CD4-positive, alpha-beta T cell treated with Interleukin-12 subunit alpha and Interleukin-12 subunit beta, for 1 hour (primary cell): ENCODE measurements at regions not wholly inside any gene's neighbourhood (a gene's known extent, or its start where the extent isn't known, plus 50 kb on each side); places are given as distances from the start of the nearest gene placed in this dataset.
"Not testable (repeated sequence)": the region's sequence is repeated elsewhere in the genome, so short reads cannot be mapped to it uniquely, and the experiment has no call there.

Experiments used
- DNase-seq: peaks from one replicate; pipeline ENCODE4 v3.0.0-alpha.2; 2020

DNA sequence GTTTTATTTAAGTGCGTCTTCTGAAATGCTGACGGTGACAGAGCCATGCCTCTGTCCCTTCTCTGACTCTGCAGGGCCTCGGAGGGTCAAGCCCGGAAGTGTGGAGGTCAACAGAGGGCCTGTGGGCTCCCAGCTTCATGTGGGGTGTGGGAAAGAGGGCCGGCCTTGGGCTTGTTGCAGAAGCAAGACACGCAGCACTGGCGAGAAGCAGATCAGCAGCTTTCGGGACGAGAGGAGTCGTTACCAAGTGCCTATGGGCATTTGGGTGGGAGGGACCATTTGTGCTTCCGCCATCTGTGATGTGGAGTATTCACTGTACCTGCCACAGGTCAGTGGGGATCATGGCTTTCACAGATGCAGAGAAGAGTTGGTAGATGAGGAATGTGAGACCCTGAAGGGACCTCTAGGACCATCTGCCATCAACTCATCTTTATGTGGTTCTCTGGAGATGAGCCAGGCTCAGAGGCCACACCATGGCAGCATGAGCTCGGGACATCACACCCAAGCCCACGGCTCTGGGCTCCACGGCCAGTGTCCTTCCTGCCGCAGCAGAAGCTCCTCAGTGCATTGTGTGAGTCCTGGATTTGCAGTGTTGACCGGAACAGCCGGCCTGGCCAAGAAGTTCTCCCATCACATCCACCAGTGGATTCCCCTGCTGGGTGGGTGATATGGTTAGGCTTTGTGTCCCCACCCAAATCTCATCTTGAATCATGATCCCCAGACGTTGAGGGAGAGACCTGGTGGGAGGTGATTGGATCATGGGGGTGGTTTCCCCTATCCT is 590.7 kb downstream of the TBC1D22A start:
- DNase-seq = no peak

GRCh38 chr22:47351836-47352579 is 589.6 kb downstream of the TBC1D22A start:
- no peak for DNase-seq

- DNase-seq = not testable (repeated sequence)
Measured at GRCh38 chr22:47346287-47346686, 583.8 kb downstream of the TBC1D22A start.

- DNase-seq = no peak
Measured at GRCh38 chr22:47345025-47345424, 582.6 kb downstream of the TBC1D22A start.

DNA sequence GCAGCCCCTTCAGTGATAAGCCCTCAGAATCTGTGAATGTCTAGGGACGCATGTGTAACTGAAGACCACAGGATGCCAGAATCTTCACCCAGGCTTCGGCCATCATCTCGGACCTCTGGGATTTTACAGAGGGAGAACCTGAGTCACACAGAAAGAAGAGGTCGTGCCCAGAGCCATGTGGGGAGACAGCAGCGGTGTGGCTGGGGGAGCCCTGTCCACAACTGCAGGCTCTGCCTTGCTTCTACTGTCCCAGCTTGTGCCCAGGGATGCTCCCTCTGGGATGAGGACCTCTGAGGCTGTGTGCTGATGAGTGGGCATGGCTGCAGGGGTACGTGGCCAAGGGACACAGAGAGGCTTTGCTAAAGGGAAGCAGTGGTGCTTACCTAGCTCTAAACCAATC is 582.0 kb downstream of the TBC1D22A start:
- DNase-seq = no peak

GRCh38 chr22:47343611-47344010 is 581.2 kb downstream of the TBC1D22A start:
- DNase-seq = no peak

DNA sequence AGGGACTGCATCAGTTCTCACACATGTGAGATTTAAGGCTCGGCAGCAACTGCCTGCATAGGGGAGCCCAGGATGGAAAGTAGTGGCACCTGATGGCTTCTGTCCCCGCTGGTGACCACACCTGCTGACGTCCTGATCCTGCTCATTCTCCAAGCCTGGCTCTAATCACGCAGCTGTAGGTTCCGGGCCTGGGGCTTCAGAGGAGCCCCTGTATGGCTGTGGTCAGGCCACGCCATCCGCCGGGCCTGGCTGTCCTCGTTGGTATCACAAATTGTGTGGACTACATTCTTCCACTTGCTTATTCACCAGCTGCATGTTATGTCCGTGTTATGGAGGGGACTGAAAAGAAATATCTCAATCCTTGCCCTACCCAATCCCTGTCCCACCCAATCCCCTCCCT is 580.0 kb downstream of the TBC1D22A start:
- DNase-seq = no peak

GRCh38 chr22:47341464-47341863 is 579.0 kb downstream of the TBC1D22A start:
- no peak for DNase-seq

DNA sequence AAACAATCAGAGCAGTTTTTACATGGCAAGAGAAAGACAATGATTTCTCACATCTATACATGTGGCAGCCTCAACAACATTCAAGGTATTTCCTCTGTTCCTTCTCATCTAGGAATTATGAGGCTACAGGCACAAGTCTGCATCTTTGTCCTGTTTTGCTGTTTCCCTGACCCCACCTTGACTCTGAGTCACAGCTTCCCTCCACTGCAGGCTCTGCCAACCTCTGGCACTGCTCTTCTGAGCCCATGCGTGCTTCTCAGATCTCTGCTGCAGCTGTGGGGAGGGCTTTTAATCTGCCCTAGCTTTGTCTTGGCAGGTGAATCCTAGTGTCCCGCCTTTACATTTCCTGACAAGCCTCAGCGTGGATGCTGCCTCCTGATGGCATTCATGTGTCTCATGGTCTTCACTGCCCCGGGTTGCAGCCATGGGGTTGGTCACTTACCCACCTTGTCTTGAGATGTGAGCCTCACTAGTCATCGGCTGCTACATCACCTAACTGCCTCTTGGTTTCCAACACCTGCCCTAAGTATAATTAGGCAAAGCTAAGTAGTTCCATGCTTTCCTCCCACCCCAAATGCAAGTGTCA is 578.5 kb downstream of the TBC1D22A start:
- DNase-seq = no peak

GRCh38 chr22:47337161-47337621 is 574.7 kb downstream of the TBC1D22A start:
- no peak for DNase-seq

DNA sequence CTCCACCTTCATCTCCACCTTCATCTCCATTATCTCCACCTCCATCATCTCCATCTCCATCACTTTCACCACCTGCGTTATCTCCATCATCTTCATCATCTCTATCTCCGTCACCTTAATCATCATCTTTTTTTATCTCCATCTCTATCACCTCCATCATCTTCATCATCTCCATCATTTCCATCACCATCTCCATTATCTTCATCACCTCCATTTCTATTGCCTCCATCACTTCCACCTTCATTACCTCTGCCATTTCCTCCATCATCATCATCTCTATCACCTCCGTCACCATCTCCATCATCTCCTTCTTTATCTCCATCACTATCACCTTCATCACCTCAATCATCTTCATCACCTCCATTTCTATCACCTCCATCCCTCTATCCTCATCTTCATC is 573.5 kb downstream of the TBC1D22A start:
- no peak for DNase-seq

DNA sequence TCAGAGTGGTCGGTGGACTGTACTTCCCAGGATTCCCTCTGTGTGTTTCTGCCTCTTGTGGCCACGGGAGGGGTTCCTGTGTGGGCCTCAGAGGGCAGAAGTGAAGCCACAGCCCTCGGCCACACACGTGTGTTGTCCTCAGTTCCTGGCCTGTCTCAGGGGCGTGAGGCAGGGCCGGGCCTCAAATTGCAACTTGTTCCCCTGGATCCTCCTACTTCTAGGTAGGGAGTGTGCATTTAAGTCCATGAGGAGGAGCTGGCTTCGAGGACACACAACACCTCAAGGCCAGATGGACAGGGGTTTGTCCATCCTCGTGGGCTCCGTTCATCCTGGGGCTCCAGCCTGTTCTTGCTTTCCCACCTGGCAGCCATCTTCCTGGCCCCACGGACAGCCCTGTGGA is 573.0 kb downstream of the TBC1D22A start:
- no peak for DNase-seq

GRCh38 chr22:47334601-47335000 is 572.2 kb downstream of the TBC1D22A start:
- DNase-seq = no peak

DNA sequence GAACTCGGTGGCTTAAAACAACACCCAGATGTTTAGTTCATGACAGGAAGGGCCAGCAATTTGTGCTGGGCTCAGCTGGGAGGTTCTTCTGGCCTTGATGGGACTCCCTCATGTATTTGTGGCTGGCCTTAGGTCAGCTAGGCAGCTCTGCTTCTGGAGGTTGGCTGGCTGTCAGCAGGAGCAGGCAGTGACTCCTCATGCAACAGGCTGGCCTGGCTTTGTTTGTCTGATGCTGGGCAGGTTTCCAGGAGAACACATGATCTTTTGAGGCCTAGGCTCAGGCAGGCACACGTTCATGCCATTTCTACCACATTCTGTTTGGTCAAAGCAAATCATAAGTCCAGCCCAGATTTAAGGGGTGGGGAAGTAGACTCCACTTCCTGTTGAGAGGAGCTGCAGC is 571.2 kb downstream of the TBC1D22A start:
- no peak for DNase-seq

- no peak for DNase-seq
Measured at GRCh38 chr22:47332246-47332980, 570.0 kb downstream of the TBC1D22A start.

GRCh38 chr22:47331750-47332149 is 569.3 kb downstream of the TBC1D22A start:
- no peak for DNase-seq

- DNase-seq = no peak
Measured at GRCh38 chr22:47329727-47330650, 567.5 kb downstream of the TBC1D22A start.

DNA sequence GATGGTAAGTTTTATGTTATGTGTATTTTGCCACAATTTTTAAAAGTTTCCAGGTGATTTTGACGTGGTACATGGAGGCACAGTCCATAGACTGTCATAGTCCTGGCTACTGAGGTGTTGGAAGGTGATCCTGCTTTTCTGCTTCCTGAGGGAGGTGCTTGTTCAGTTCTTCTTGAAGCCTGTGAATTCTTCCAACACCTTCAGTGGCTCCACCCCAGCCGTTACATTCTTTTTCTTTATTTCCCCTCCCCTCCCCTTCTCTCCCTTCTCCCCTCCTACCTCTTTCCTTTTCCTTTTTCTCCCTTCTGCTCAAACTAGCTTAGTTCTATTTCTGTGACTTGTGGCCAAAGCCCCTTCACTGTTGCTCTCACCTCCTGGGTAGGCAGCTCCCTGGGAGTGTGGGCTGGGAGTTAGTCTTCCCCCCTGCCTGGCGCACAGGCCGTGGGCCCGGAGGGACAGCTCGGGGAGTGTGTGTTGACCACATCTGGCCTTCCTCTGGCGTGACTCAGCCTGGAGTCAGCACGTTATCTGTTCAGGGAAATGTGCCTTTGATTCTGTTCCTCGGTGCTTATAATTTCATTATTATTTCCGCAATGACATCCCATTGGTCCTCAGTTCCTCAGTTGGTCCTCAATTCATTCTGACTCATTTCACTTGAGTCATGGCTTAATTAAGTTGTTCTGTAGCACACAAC is 566.2 kb downstream of the TBC1D22A start:
- DNase-seq = no peak

- no peak for DNase-seq
Measured at GRCh38 chr22:47327241-47327640, 564.8 kb downstream of the TBC1D22A start.

- DNase-seq = no peak
Measured at GRCh38 chr22:47325249-47325648, 562.8 kb downstream of the TBC1D22A start.

DNA sequence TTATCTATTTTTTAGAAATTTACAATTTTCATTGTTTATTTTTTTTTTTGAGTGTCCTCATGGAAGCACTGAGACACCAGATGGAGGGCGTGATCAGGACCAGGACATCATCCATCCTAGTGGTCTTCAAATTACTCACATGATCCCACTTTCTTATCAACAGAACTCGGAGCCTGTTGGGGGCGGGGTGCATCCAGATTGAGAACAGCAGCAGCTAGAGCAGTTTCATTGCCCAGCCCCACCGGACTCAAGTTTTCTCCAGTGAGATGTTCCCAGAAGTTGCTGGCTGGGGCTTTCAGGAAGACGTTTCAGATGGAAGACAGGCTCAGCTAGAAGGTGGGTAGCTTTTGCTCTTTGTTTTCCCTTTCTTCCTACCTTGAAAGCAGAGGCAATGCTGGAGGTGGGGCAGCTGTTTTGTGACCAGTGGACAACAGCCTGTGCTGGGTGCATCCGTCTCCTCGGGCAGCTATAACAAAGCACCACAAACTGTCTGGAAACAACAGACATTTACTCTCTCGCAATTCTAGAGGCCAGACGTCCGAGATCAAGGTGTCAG is 562.1 kb downstream of the TBC1D22A start:
- no peak for DNase-seq
